SIG-M5 treated with dmso at 0.1 percent for 504 hours (cell line): ENCODE measurements at regions not wholly inside any gene's neighbourhood (a gene's known extent, or its start where the extent isn't known, plus 50 kb on each side); places are given as distances from the start of the nearest gene placed in this dataset.

ENCODE experiments used
- DNase-seq: peaks from one replicate; lab custom pipeline; 2025; ENCODE audit not compliant: unreplicated experiment; lab: John Stamatoyannopoulos, UW

DNA sequence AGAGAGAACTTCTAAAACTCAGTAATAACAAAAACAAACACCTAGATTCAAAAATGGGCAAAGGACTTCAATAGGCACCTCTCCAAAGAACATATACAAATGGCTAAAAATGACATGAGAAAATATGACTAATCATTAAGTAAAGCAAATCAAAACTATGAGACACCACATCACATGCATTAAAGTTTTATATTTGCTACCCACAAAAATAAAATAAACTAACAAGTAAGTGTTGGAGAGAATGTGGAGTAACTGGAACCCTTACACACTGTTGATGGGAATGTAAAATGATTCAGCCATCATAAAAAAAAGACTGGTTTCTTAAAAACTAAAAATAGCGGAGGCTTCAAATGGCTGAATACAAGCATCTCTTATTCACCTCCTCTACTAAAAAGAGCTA is 262.1 kb upstream of the PKN2 start:
- DNase-seq = no peak

DNA sequence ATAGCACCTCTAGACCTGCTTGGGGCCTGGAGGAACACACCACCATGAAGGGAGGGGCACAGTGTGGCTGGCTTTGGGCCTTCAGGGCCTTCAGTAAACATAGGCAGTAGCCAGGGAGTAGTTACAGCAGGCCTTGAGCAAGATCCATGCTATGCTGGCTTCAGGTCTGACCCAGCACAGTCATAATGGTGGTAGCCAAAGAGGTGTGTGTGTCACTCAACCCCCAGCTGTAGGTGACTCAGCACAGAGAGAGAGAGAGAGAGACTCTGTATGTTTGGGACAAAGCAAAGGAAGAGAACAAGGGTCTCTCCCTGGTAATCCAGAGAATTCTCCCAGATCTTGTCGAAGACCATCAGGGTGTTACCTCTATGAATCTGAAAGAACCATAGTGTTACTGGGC is 250.5 kb upstream of the PKN2 start:
- no peak for DNase-seq

DNA sequence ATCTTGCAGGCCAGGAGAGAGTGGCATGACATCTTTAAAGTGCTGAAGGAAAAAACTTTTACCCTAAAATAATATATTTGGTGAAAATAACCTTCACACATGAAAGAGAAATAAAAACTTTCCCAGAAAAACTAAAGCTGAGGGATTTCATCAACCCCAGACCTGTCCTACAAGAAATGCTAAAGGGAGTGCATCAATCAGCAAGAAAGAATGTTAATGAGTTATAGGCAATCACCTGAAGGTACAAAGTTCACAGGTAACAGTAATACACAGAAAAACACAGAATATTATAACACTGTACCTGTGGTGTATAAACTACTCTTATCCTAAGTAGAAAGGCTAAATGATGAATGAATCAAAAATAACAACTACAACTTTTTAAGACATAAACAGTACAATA is 249.2 kb upstream of the PKN2 start:
- no peak for DNase-seq

- DNase-seq = no peak
These were observed 243.1 kb upstream of the PKN2 start for GRCh38 chr1:88441022-88441421.

- no peak for DNase-seq
These were observed 232.2 kb upstream of the PKN2 start for GRCh38 chr1:88451856-88452255.

- DNase-seq = no peak
These were observed 230.8 kb upstream of the PKN2 start for GRCh38 chr1:88453295-88453694.

GRCh38 chr1:88454781-88455180 is 229.3 kb upstream of the PKN2 start:
- no peak for DNase-seq

DNA sequence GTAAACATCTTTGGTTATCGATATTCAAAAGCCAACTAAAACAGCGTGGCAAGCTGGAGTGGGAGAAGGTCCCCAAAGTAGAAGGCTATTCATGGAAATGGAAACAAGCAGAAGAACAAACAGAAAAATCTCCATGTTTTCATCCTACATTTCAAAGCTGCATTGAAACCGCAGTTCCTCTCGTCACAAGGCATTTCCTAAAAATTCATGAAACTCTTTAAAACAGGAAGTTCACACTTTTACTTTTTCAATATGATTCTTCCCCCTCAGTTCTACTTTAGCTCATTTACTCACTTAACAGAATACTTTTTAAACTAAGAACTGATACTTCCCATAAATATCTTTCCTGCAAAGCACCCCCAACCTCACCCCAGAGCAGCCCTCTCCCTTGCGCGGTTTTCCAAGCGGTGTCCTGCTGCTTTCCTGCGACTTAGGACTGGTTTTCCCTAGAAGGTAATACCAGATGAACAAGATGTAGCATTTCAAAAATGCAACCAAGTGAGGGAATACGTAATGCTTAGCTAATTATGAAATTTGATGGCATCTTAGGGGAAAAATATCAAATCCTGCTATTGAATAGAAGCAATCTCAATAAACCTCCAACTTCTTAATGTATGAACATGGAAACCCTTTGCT is 228.3 kb upstream of the PKN2 start:
- peak; percentile 6 for DNase-seq

- DNase-seq = no peak
These were observed 226.9 kb upstream of the PKN2 start for GRCh38 chr1:88457197-88457596.

GRCh38 chr1:88461007-88461406 is 223.1 kb upstream of the PKN2 start:
- no peak for DNase-seq

DNA sequence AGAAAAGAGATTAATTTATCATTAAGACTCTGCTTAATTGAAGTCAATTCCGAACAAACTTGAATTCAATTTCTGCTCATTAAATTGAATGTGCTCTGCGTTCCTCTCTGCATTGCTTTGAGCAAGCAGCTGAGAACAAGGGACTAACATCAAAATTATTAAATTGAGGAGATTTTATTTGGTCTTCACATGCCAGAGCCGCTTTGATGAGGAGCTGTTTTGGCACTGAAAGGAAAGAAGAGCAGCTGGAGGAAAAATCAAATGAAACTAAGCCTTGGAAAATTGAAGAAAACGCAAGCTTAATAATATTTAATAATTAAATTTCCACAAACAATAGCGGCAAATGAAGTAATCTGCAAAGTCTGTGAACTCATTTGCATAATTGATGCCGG is 222.0 kb upstream of the PKN2 start:
- DNase-seq = no peak

DNA sequence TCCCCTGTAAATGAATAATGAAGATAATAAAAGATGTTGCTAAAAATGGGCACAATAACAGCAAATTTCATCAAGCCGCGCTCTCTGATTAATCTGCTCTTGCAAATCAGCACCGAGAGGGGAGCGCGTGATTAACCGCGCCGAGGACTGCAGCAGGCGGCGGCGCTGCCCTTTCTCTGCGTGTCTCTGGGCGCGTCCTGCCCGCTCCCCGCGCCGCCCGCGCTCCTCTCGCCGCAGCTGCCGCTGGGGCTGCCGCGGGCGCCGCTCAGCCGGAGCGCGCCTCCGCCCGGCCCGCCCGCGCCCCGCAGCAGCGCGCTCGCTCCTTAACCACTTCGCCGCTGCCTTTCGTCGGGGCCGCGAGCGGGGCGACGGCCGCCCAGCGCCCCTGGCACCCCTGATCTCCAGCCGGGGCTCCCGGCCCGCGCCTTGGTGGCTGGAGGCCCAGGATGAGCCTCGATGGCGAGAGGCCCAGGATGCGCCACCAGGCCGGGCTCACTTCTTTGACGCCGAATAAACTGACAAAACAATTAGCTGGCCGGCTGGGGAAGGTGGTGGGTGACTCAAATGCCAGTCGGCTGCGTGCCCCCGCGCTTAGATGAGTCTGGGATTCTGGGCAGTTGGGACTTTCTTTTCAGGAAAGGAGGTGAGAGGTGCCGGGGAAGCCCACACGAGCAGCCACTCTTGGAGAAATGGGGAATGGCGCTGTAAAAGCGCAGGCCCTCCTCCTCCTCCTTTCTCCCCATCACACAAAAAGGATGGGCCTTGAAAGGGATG is 221.4 kb upstream of the PKN2 start:
- DNase-seq = no peak

- DNase-seq = no peak
These were observed 220.6 kb upstream of the PKN2 start for GRCh38 chr1:88463401-88463985.

DNA sequence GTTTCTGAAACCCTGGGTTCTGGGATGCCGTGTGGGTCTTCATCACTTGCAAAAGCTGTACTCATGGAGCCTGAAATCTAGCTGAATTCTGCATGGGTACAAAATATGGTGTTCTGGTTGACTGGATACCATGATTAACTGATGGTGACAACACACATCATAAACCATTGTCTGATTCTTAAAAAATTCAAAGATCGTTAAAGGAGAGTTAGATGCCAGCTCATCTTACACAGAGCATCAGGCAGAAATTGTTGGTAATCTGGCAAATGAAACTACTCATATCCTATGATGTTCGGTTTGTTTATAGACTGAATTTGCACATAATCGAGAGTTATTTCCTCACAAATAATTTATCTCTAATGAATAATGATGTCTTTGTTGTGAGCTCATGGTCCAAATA is 218.1 kb upstream of the PKN2 start:
- DNase-seq = no peak

- DNase-seq = no peak
These were observed 217.0 kb upstream of the PKN2 start for GRCh38 chr1:88466899-88467580.

DNA sequence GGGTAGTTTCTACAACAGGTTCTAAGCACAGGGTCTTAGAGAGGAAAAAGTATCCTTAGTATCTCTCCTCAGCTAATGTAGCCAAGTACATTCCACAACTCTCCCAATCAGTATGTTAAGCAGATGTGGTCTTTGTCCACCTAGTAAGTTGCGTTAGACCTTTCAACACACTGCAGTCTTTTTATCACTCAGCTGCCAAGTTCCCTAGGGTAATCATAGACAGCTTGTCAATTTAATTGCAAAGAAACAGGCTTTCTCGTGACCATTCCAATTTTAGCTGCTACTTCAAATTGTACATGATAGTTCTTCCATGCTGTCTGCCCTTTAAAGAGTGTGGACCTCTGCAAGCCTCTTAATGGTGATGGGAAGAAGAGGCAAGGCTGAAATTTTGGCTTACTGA is 211.8 kb upstream of the PKN2 start:
- DNase-seq = no peak

DNA sequence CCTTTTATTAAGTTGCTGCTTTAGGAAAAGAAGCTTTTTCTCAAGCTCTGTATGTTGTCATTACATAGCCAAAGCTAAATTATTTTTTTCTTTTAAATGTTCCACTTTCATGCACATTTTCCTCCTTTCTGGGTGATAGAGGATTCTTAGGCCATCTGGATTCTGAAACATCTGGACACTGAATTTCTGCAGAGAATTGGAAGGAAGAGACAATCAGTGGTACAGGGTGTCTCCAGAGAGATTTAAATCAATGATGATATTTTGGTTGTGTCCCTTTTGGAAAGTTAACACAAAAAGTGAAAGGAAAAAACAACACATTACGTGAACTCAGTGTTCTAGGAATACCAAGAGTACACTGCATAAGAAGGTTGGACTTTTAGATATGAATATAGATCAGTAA is 211.4 kb upstream of the PKN2 start:
- no peak for DNase-seq

DNA sequence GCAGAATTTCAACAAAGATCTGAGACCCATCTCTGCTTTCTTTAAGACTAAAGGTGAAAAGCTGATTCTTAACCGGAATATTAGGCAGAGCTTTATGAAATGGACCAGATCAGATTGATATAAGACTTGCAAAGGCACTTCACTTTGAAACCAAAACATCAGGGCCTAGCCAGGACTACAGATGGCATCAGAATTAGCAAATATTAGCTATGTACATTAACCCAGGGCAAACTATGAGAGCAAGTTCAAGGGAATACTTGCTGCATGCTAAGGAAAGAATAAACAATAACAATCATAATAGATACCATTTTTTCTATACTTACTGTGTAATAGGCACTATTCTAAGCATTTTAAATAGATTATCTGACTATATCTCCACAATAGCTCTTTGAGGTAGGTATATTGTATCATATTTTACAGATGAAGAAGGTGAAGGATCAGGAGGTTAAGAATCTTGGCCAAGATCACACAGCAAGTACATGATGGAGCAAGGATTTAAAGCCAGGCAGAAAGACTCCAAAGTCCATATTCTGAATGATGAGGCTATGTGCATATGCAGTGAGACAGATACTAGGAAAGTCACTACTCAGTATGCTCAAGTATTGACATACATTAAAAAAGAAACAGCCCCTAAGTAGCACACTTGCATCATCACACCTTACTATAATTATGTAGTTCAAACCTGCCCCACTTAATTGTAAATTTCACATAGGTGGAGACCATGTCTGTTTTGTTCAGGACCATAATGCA is 209.3 kb upstream of the PKN2 start:
- DNase-seq = no peak

- DNase-seq = no peak
These were observed 199.2 kb upstream of the PKN2 start for GRCh38 chr1:88484881-88485280.

DNA sequence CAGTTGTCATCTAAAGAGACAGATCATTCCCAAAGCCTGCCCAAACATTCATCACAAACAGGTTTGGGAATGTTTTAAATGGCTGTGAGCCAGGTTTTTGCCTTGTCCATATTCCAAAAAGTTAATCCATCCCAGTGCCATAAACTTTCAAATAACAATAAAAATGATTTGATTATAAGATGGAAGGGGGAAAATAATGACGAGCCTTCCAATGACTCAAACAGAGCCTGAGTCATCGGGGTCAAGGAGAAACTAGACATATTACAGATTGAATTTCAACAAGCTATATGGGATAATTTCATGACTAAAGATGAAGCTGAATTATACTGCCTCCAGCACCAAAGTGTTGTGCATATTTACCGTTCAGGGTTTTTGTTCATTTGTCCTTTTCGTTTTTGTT is 195.8 kb upstream of the PKN2 start:
- no peak for DNase-seq

GRCh38 chr1:88490676-88491075 is 193.4 kb upstream of the PKN2 start:
- DNase-seq = no peak
